Neuron (in vitro differentiated cells): ENCODE measurements at regions not wholly inside any gene's neighbourhood (a gene's known extent, or its start where the extent isn't known, plus 50 kb on each side); places are given as distances from the start of the nearest gene placed in this dataset.
"Not testable (repeated sequence)": the region's sequence is repeated elsewhere in the genome, so short reads cannot be mapped to it uniquely, and the experiment has no call there.

Experiments
- H2AFZ ChIP-seq: one replicate; pipeline ENCODE4 v1.6.1; 2013; ENCODE audit warnings: low read depth, mild to moderate bottlenecking, inconsistent platforms, low read length, moderate library complexity
- H3K27me3 ChIP-seq: one replicate; pipeline ENCODE4 v1.6.1; 2013; ENCODE audit warnings: low read length; ENCODE audit not compliant: insufficient read depth
- H3K36me3 ChIP-seq: one replicate; pipeline ENCODE4 v1.6.1; 2013; ENCODE audit warnings: low read length; ENCODE audit not compliant: insufficient read depth
- H3K4me1 ChIP-seq: one replicate; pipeline ENCODE4 v1.6.1; 2013; ENCODE audit warnings: low read length; ENCODE audit not compliant: insufficient read depth
- H3K4me3 ChIP-seq: 2 replicates; pipeline ENCODE4 v1.5.1; 2013; ENCODE audit warnings: mild to moderate bottlenecking, low read length, moderate library complexity
- H3K9me3 ChIP-seq: one replicate; pipeline ENCODE4 v1.6.1; 2013; ENCODE audit warnings: low read length

- Histone ChIP-seq H3K9me3 (no peaks in the 10 kb centered on the region), H3K4me1 (no peaks in the 10 kb centered on the region), H3K4me3 (no peak overlapping the region), H3K36me3 (no peaks in the 10 kb centered on the region), H2AFZ (no peak overlapping the region), H3K27me3 (no peaks in the 10 kb centered on the region)
Measured at GRCh38 chr3:20569310-20569709, 383.3 kb upstream of the SGO1 start.

- no peaks in the 10 kb centered on the region for H3K27me3 ChIP-seq
Measured at GRCh38 chr3:20564966-20565365, 379.0 kb upstream of the SGO1 start.

GRCh38 chr3:20563985-20564384 is 378.0 kb upstream of the SGO1 start:
- Histone ChIP-seq H3K4me3 (no peak overlapping the region), H3K27me3 (no peaks in the 10 kb centered on the region), H2AFZ (no peak overlapping the region), H3K4me1 (no peaks in the 10 kb centered on the region), H3K9me3 (no peaks in the 10 kb centered on the region), H3K36me3 (no peaks in the 10 kb centered on the region)

More at GRCh38 chr3:20564966-20565365, 379.0 kb upstream of the SGO1 start:
- Histone ChIP-seq H3K4me1 (no peaks in the 10 kb centered on the region), H3K36me3 (no peaks in the 10 kb centered on the region), H3K4me3 (no peak overlapping the region), H2AFZ (no peak overlapping the region), H3K9me3 (no peaks in the 10 kb centered on the region)

- H2AFZ ChIP-seq = no peak overlapping the region
- no peak overlapping the region for H3K4me3 ChIP-seq
- no peaks in the 10 kb centered on the region for H3K4me1 ChIP-seq
- no peaks in the 10 kb centered on the region for H3K9me3 ChIP-seq
- H3K27me3 ChIP-seq = no peaks in the 10 kb centered on the region
- no peaks in the 10 kb centered on the region for H3K36me3 ChIP-seq
Measured at GRCh38 chr3:20563251-20563650, 377.2 kb upstream of the SGO1 start.

GRCh38 chr3:20561166-20561565 is 375.2 kb upstream of the SGO1 start:
- no peaks in the 10 kb centered on the region for H3K9me3 ChIP-seq
- H3K4me3 ChIP-seq = no peak overlapping the region
- no peaks in the 10 kb centered on the region for H3K4me1 ChIP-seq
- no peak overlapping the region for H2AFZ ChIP-seq
- H3K36me3 ChIP-seq = no peaks in the 10 kb centered on the region
- no peaks in the 10 kb centered on the region for H3K27me3 ChIP-seq

- H3K27me3 ChIP-seq, H2AFZ ChIP-seq, H3K36me3 ChIP-seq, H3K4me3 ChIP-seq, H3K4me1 ChIP-seq, H3K9me3 ChIP-seq: not testable (repeated sequence)
Measured at GRCh38 chr3:20560446-20560845, 374.4 kb upstream of the SGO1 start.

- H3K36me3 ChIP-seq = no peaks in the 10 kb centered on the region
- no peaks in the 10 kb centered on the region for H3K27me3 ChIP-seq
- H2AFZ ChIP-seq = no peak overlapping the region
- no peaks in the 10 kb centered on the region for H3K4me1 ChIP-seq
- H3K4me3 ChIP-seq = no peak overlapping the region
- no peaks in the 10 kb centered on the region for H3K9me3 ChIP-seq
Measured at GRCh38 chr3:20558161-20558560, 372.2 kb upstream of the SGO1 start.

GRCh38 chr3:20556661-20557060 is 370.7 kb upstream of the SGO1 start:
- Histone ChIP-seq H3K36me3 (no peaks in the 10 kb centered on the region), H2AFZ (no peak overlapping the region), H3K4me1 (no peaks in the 10 kb centered on the region), H3K27me3 (no peaks in the 10 kb centered on the region), H3K9me3 (no peaks in the 10 kb centered on the region), H3K4me3 (no peak overlapping the region)

GRCh38 chr3:20552605-20553275 is 366.7 kb upstream of the SGO1 start:
- Histone ChIP-seq H3K4me1 (no peaks in the 10 kb centered on the region), H3K9me3 (no peaks in the 10 kb centered on the region), H3K4me3 (no peak overlapping the region), H2AFZ (no peak overlapping the region), H3K36me3 (no peaks in the 10 kb centered on the region), H3K27me3 (no peaks in the 10 kb centered on the region)

GRCh38 chr3:20547361-20548269 is 361.6 kb upstream of the SGO1 start:
- H3K4me1 ChIP-seq, H2AFZ ChIP-seq, H3K4me3 ChIP-seq, H3K9me3 ChIP-seq, H3K36me3 ChIP-seq, H3K27me3 ChIP-seq: not testable (repeated sequence)

- no peak overlapping the region for H2AFZ ChIP-seq
- H3K27me3 ChIP-seq = no peaks in the 10 kb centered on the region
- H3K4me3 ChIP-seq = no peak overlapping the region
- H3K9me3 ChIP-seq = no peaks in the 10 kb centered on the region
- H3K36me3 ChIP-seq = no peaks in the 10 kb centered on the region
- no peaks in the 10 kb centered on the region for H3K4me1 ChIP-seq
Measured at GRCh38 chr3:20546636-20547035, 360.6 kb upstream of the SGO1 start.

- no peaks in the 10 kb centered on the region for H3K9me3 ChIP-seq
- no peak overlapping the region for H2AFZ ChIP-seq
- no peaks in the 10 kb centered on the region for H3K36me3 ChIP-seq
- no peaks in the 10 kb centered on the region for H3K27me3 ChIP-seq
- no peak overlapping the region for H3K4me3 ChIP-seq
- H3K4me1 ChIP-seq = no peaks in the 10 kb centered on the region
Measured at GRCh38 chr3:20543535-20544226, 357.7 kb upstream of the SGO1 start.

GRCh38 chr3:20540066-20540465 is 354.1 kb upstream of the SGO1 start:
- H3K4me3 ChIP-seq = no peak overlapping the region
- no peak overlapping the region for H2AFZ ChIP-seq
- no peaks in the 10 kb centered on the region for H3K4me1 ChIP-seq
- no peaks in the 10 kb centered on the region for H3K9me3 ChIP-seq
- no peaks in the 10 kb centered on the region for H3K36me3 ChIP-seq
- H3K27me3 ChIP-seq = no peaks in the 10 kb centered on the region
